HEK293 (cell line): ENCODE measurements at regions not wholly inside any gene's neighbourhood (a gene's known extent, or its start where the extent isn't known, plus 50 kb on each side); places are given as distances from the start of the nearest gene placed in this dataset.

ENCODE experiments used
- CTCF ChIA-PET: fragments of 350-600 bp; formaldehyde crosslinking; extraction: SDS; loops from one replicate; lab custom pipeline; 2021; ENCODE audit warnings: antibody characterized with exemption; lab: Yijun Ruan, JAX
- POLR2A ChIA-PET: fragments of 300-600 bp; formaldehyde crosslinking; extraction: SDS; loops from one replicate; lab custom pipeline; 2020; ENCODE audit warnings: antibody characterized with exemption, inconsistent platforms; lab: Yijun Ruan, JAX
- H3K27ac ChIP-seq: fragments of 200-500 bp; sonication (Bioruptor generic); 2 replicates; pipeline ENCODE4 v1.5.1; 2014; ENCODE audit warnings: low read depth, low read length, control low read depth, inconsistent platforms; ENCODE audit errors: extremely low read depth
- H3K36me3 ChIP-seq, 2 experiments: fragments of 200-500 bp in 1 of 2; sonication (Bioruptor generic) in 1 of 2; 1 replicate in 1 of 2; 2 replicates in 1 of 2; pipeline ENCODE4 v1.5.1; 2014 to 2017; ENCODE audit warnings: inconsistent platforms in 2 of 2, low read length in 2 of 2; ENCODE audit not compliant: control insufficient read depth in 2 of 2, insufficient read depth in 1 of 2
- H3K4me1 ChIP-seq: fragments of 200-500 bp; sonication (Bioruptor generic); 2 replicates; pipeline ENCODE4 v1.5.1; 2014; ENCODE audit warnings: mild to moderate bottlenecking, low read length, inconsistent platforms; ENCODE audit not compliant: control insufficient read depth, insufficient read depth
- H3K4me3 ChIP-seq: 2 replicates; pipeline ENCODE4 v1.5.1; 2011; ENCODE audit warnings: low read depth, mild to moderate bottlenecking, control low read depth, low read length, moderate library complexity
- H3K9me3 ChIP-seq: fragments of 200-500 bp; sonication (Bioruptor generic); 2 replicates; pipeline ENCODE4 v1.5.1; 2014; ENCODE audit warnings: low read depth, low read length, inconsistent platforms; ENCODE audit not compliant: control insufficient read depth, insufficient read depth
- MZF1 ChIP-seq: fragments of 450-650 bp; formaldehyde crosslinking; IDR thresholded peaks from 2 replicates; pipeline ENCODE4 v1.5.1; 2017; ENCODE audit warnings: missing biosample characterization, missing genetic modification characterization, borderline replicate concordance
- PRDM1 ChIP-seq: fragments of 450-650 bp; formaldehyde crosslinking; IDR thresholded peaks from 2 replicates; pipeline ENCODE4; 2016; ENCODE audit warnings: missing biosample characterization, missing genetic modification characterization
- SCRT1 ChIP-seq: fragments of 450-650 bp; formaldehyde crosslinking; IDR thresholded peaks from 2 replicates; pipeline ENCODE4 v1.5.1; 2016; ENCODE audit warnings: missing biosample characterization, missing genetic modification characterization, borderline replicate concordance
- SP7 ChIP-seq: fragments of 450-650 bp; formaldehyde crosslinking; IDR thresholded peaks from 2 replicates; pipeline ENCODE4 v1.5.1; 2016; ENCODE audit warnings: missing biosample characterization, missing genetic modification characterization
- TRIM28 ChIP-seq: IDR thresholded peaks from 2 replicates; pipeline ENCODE4 v1.6.1; 2011; ENCODE audit warnings: low read length, control low read depth, borderline replicate concordance
- YY1 ChIP-seq: fragments of 450-650 bp; formaldehyde crosslinking; IDR thresholded peaks from 2 replicates; pipeline ENCODE4 v1.5.1; 2018; ENCODE audit warnings: missing biosample characterization, missing genetic modification characterization
- ZBTB17 ChIP-seq: fragments of 450-650 bp; formaldehyde crosslinking; IDR thresholded peaks from 2 replicates; pipeline ENCODE4 v1.5.1; 2016; ENCODE audit warnings: missing biosample characterization, missing genetic modification characterization
- ZNF10 ChIP-seq: fragments of 450-650 bp; formaldehyde crosslinking; IDR thresholded peaks from 2 replicates; pipeline ENCODE4 v1.5.1; 2017; ENCODE audit warnings: missing biosample characterization, missing genetic modification characterization
- ZNF112 ChIP-seq: fragments of 450-650 bp; formaldehyde crosslinking; IDR thresholded peaks from 2 replicates; pipeline ENCODE4 v1.5.0; 2017; ENCODE audit warnings: missing biosample characterization, missing genetic modification characterization
- ZNF202 ChIP-seq: fragments of 450-650 bp; formaldehyde crosslinking; IDR thresholded peaks from 2 replicates; pipeline ENCODE4 v1.5.1; 2016; ENCODE audit warnings: missing biosample characterization, missing genetic modification characterization, borderline replicate concordance
- ZNF24 ChIP-seq: fragments of 450-650 bp; formaldehyde crosslinking; IDR thresholded peaks from 2 replicates; pipeline ENCODE4 v1.5.1; 2016; ENCODE audit warnings: missing biosample characterization, missing genetic modification characterization
- ZNF37A ChIP-seq: fragments of 450-650 bp; IDR thresholded peaks from 2 replicates; pipeline ENCODE4 v1.5.1; 2018; ENCODE audit warnings: missing biosample characterization, missing genetic modification characterization
- ZNF423 ChIP-seq: fragments of 450-650 bp; formaldehyde crosslinking; IDR thresholded peaks from 2 replicates; pipeline ENCODE4 v1.5.1; 2016; ENCODE audit warnings: missing biosample characterization, missing genetic modification characterization
- ZNF501 ChIP-seq: fragments of 450-650 bp; formaldehyde crosslinking; IDR thresholded peaks from 2 replicates; pipeline ENCODE4 v1.5.1; 2016; ENCODE audit warnings: missing biosample characterization, missing genetic modification characterization
- ZNF518A ChIP-seq: fragments of 450-650 bp; formaldehyde crosslinking; conservative IDR thresholded peaks from 2 replicates; pipeline ENCODE4 v1.5.1; 2016; ENCODE audit warnings: low read depth, missing biosample characterization, missing genetic modification characterization
- TF ChIP-seq, protein P1 (sequence below): fragments of 450-650 bp; formaldehyde crosslinking; IDR thresholded peaks from 2 replicates; pipeline ENCODE4 v1.5.1; 2016; ENCODE audit warnings: missing biosample characterization, missing genetic modification characterization
- TF ChIP-seq, protein P2 (sequence below): fragments of 450-650 bp; formaldehyde crosslinking; IDR thresholded peaks from 2 replicates; pipeline ENCODE4 v1.5.1; 2017; ENCODE audit warnings: missing biosample characterization, missing genetic modification characterization

DNA sequence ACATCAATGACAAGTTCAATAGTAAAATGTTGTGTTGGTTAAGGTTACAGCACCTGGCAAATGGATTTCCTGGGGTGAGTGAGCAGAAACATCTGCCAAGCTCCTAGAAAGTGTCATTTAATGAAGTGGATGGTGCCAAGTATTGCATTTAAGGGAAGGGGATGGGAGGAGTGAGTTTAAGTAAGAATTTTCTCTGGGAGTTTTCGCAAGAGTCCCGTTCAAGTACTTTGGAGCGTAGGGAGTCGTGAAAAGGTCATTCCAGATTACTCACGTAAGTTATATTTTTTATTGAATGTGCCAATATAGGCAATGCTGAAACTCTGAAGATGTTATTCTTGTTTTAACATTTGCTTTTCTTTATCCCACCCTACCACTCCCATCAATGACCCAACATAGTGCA, 117.4 kb upstream of the RAB3GAP2 start (continued):
- TF ChIP-seq ZNF10 (tag by site-specific recombination) (no peak), ZNF518A (tag by site-specific recombination) (no peak), ZNF37A (tag by site-specific recombination) (no peak), SCRT1 (no peak), TRIM28 (no peak)
- TF ChIP-seq, protein P1, sequence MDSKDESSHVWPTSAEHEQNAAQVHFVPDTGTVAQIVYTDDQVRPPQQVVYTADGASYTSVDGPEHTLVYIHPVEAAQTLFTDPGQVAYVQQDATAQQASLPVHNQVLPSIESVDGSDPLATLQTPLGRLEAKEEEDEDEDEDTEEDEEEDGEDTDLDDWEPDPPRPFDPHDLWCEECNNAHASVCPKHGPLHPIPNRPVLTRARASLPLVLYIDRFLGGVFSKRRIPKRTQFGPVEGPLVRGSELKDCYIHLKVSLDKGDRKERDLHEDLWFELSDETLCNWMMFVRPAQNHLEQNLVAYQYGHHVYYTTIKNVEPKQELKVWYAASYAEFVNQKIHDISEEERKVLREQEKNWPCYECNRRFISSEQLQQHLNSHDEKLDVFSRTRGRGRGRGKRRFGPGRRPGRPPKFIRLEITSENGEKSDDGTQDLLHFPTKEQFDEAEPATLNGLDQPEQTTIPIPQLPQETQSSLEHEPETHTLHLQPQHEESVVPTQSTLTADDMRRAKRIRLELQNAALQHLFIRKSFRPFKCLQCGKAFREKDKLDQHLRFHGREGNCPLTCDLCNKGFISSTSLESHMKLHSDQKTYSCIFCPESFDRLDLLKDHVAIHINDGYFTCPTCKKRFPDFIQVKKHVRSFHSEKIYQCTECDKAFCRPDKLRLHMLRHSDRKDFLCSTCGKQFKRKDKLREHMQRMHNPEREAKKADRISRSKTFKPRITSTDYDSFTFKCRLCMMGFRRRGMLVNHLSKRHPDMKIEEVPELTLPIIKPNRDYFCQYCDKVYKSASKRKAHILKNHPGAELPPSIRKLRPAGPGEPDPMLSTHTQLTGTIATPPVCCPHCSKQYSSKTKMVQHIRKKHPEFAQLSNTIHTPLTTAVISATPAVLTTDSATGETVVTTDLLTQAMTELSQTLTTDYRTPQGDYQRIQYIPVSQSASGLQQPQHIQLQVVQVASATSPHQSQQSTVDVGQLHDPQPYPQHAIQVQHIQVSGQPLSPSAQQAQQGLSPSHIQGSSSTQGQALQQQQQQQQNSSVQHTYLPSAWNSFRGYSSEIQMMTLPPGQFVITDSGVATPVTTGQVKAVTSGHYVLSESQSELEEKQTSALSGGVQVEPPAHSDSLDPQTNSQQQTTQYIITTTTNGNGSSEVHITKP (tag by site-specific recombination), result no peak
- TF ChIP-seq, all 188 proteins: peak for 0

DNA sequence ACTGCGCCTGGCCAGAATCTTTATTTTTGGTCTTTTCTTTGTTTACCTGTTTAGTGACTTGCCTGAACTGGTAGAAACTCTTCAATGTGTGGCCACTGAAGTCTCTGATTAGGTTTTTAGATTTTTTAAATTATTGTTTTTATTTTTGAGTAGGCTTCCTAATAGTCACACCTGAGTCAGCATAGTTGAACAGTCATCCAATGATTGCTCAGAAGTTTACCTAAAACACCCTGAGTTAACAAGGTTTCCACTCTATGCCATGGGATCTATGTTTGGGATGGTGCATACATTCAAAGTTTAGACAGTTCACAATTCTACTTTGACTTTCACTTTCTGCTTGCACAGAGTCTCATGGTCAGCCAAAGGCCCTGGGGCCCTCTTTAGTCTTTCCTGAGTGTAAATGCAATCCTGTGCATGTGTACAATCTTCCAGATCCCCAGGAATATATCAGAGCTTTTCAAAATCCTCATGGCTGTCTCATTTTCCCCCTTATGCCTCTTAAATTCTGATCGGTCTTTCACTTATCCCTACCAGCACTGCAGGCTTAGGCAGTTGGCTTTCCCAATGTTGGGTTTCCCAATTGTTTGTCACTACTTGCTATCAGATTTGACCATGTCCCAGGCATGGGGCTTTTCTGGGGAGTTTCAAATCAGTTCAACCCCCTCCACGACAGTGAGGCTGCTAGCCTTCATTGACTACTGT, 114.4 kb upstream of the RAB3GAP2 start:
- Histone ChIP-seq H3K27ac (no peak overlapping the region), H3K4me1 (peaks cover 2% of the 10 kb centered on the region; the same call in 1 of the 2 replicates), H3K9me3 (no peaks in the 10 kb centered on the region), H3K4me3 (no peak overlapping the region), H3K36me3 (no peaks in the 10 kb centered on the region)
- no peak for TF ChIP-seq MZF1 (tag by site-specific recombination)
- no peak for TF ChIP-seq TRIM28
- no peak for TF ChIP-seq ZNF112 (tag by site-specific recombination)
- TF ChIP-seq, protein P2, sequence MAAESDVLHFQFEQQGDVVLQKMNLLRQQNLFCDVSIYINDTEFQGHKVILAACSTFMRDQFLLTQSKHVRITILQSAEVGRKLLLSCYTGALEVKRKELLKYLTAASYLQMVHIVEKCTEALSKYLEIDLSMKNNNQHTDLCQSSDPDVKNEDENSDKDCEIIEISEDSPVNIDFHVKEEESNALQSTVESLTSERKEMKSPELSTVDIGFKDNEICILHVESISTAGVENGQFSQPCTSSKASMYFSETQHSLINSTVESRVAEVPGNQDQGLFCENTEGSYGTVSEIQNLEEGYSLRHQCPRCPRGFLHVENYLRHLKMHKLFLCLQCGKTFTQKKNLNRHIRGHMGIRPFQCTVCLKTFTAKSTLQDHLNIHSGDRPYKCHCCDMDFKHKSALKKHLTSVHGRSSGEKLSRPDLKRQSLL, result no peak
- TF ChIP-seq ZNF24, result no peak
- no peak for TF ChIP-seq ZNF423 (tag by site-specific recombination)
- TF ChIP-seq PRDM1, result no peak
- no peak for TF ChIP-seq ZNF501 (tag by site-specific recombination)
- no peak for TF ChIP-seq SP7 (tag by site-specific recombination)
- no peak for TF ChIP-seq YY1 (tag by site-specific recombination)
- TF ChIP-seq ZNF202 (tag by site-specific recombination), result no peak
- no peak for TF ChIP-seq ZBTB17
- ChIA-PET POLR2A (no interaction called here), CTCF (no interaction called here)
